ENCODE measurements at regions not wholly inside any gene's neighbourhood (a gene's known extent, or its start where the extent isn't known, plus 50 kb on each side); places are given as distances from the start of the nearest gene placed in this dataset.

- H3K36me3 ChIP-seq, result no peaks in the 10 kb centered on the region
- H3K4me3 ChIP-seq, result no peak overlapping the region
- H3F3A ChIP-seq (ENCODE audit: low read depth), result no peaks in the 10 kb centered on the region
- no peak overlapping the region for H3K27ac ChIP-seq
- H3K9me3 ChIP-seq (ENCODE audit: low read depth), result no peaks in the 10 kb centered on the region
- H3K9ac ChIP-seq, result no peak overlapping the region
- Mint-ChIP-seq H3K36me3 (no peaks in the 10 kb centered on the region), H3K27ac (no peak overlapping the region), H3K4me3 (no peak overlapping the region), H3K9me3 (no peaks in the 10 kb centered on the region), H3K4me1 (no peaks in the 10 kb centered on the region), H3K27me3 (ENCODE audit: insufficient read depth, low read depth) (no peaks in the 10 kb centered on the region)
- no peaks in the 10 kb centered on the region for H4K20me1 ChIP-seq (ENCODE audit: low read depth)
- H3K4me1 ChIP-seq, result no peaks in the 10 kb centered on the region
- H2AFZ ChIP-seq (replicated peaks), result no peak overlapping the region
- no peaks in the 10 kb centered on the region for H3K27me3 ChIP-seq
- TF ChIP-seq EZH2phosphoT487 (IDR thresholded peaks at IDR 0.05) (no peak), EZH2 (IDR thresholded peaks at IDR 0.05) (no peak), CTCF (IDR thresholded peaks at IDR 0.05) (no peak)
- DNase-seq (ENCODE audit: low spot score), result no peak
- H3K4me2 ChIP-seq, result no peak overlapping the region
- no peaks in the 10 kb centered on the region for H3K79me2 ChIP-seq (ENCODE audit: low read depth)
Measured at GRCh38 chr1:191419842-191420241, 738.4 kb upstream of the RGS18 start.

- no peaks in the 10 kb centered on the region for H3K4me1 Mint-ChIP-seq
- no peak overlapping the region for H3K4me2 ChIP-seq
Measured at GRCh38 chr1:191427593-191427992, 730.7 kb upstream of the RGS18 start.

GRCh38 chr1:191432817-191433216, 725.4 kb upstream of the RGS18 start:
- H3F3A ChIP-seq (ENCODE audit: low read depth), result no peaks in the 10 kb centered on the region
- H3K9ac ChIP-seq, result no peak overlapping the region
- no peak overlapping the region for H3K4me3 ChIP-seq
- TF ChIP-seq EZH2 (IDR thresholded peaks at IDR 0.05) (no peak), CTCF (IDR thresholded peaks at IDR 0.05) (no peak), EZH2phosphoT487 (IDR thresholded peaks at IDR 0.05) (no peak)
- H3K27ac Mint-ChIP-seq, result no peak overlapping the region
- H3K36me3 ChIP-seq, result no peaks in the 10 kb centered on the region
- peaks cover 2% of the 10 kb centered on the region for H3K27me3 Mint-ChIP-seq (ENCODE audit: insufficient read depth, low read depth)
- H3K36me3 Mint-ChIP-seq, result no peaks in the 10 kb centered on the region
- H3K4me3 Mint-ChIP-seq, result no peak overlapping the region
- no peak overlapping the region for H3K4me2 ChIP-seq
- no peaks in the 10 kb centered on the region for H4K20me1 ChIP-seq (ENCODE audit: low read depth)
- no peaks in the 10 kb centered on the region for H3K4me1 ChIP-seq
- no peaks in the 10 kb centered on the region for H3K4me1 Mint-ChIP-seq
- no peaks in the 10 kb centered on the region for H3K79me2 ChIP-seq (ENCODE audit: low read depth)
- peak; percentile 6 for DNase-seq (ENCODE audit: low spot score)
- H3K27ac ChIP-seq, result no peak overlapping the region
- H3K27me3 ChIP-seq, result no peaks in the 10 kb centered on the region
- H2AFZ ChIP-seq (replicated peaks), result peak overlapping the region; percentile 50
- H3K9me3 ChIP-seq (ENCODE audit: low read depth), result no peaks in the 10 kb centered on the region
- H3K9me3 Mint-ChIP-seq, result no peaks in the 10 kb centered on the region

More at GRCh38 chr1:191427593-191427992, 730.7 kb upstream of the RGS18 start:
- Histone ChIP-seq H3K4me3 (no peak overlapping the region), H4K20me1 (ENCODE audit: low read depth) (no peaks in the 10 kb centered on the region), H3K79me2 (ENCODE audit: low read depth) (no peaks in the 10 kb centered on the region), H3K27me3 (no peaks in the 10 kb centered on the region), H3K9ac (no peak overlapping the region), H3K9me3 (ENCODE audit: low read depth) (no peaks in the 10 kb centered on the region), H3K36me3 (no peaks in the 10 kb centered on the region), H3F3A (ENCODE audit: low read depth) (no peaks in the 10 kb centered on the region), H2AFZ (replicated peaks) (no peak overlapping the region), H3K4me1 (no peaks in the 10 kb centered on the region), H3K27ac (no peak overlapping the region)
- TF ChIP-seq CTCF (IDR thresholded peaks at IDR 0.05) (no peak), EZH2phosphoT487 (IDR thresholded peaks at IDR 0.05) (no peak), EZH2 (IDR thresholded peaks at IDR 0.05) (no peak)
- no peak overlapping the region for H3K27ac Mint-ChIP-seq
- no peaks in the 10 kb centered on the region for H3K9me3 Mint-ChIP-seq
- no peaks in the 10 kb centered on the region for H3K36me3 Mint-ChIP-seq
- H3K27me3 Mint-ChIP-seq (ENCODE audit: insufficient read depth, low read depth), result no peaks in the 10 kb centered on the region
- DNase-seq (ENCODE audit: low spot score), result no peak
- H3K4me3 Mint-ChIP-seq, result no peak overlapping the region
